ENCODE measurements at regions not wholly inside any gene's neighbourhood (a gene's known extent, or its start where the extent isn't known, plus 50 kb on each side); places are given as distances from the start of the nearest gene placed in this dataset.

GRCh38 chr3:13162549-13163320 lies 89.5 kb upstream of the IQSEC1 start:
- ChIA-PET POLR2A (no interaction called here), CTCF (interaction anchor here (0.6 to 0.9 kb wide), 2 partner anchors 110 to 175 kb away, joined by 3 read pairs; no protein-coding TSS in a partner anchor), RAD21 (ENCODE audit: unreplicated experiment) (no interaction called here), SMC1A (ENCODE audit: uncharacterized antibody, unreplicated experiment) (no interaction called here)
- no peak for ATAC-seq
- no peak overlapping the region for H2AFZ ChIP-seq (ENCODE audit: control insufficient read depth, low read depth, low read length)
- H3K4me1 ChIP-seq (ENCODE audit: control insufficient read depth, insufficient read depth, low read length) = no peaks in the 10 kb centered on the region
- WGBS (ENCODE audit: insufficient coverage, insufficient replicate concordance, low lambda C conversion rate, missing lambda C conversion rate) = 15% methylated on average over 9 of the region's 9 CpGs
- no peaks in the 10 kb centered on the region; a peak in 2 of 4 replicates for H3K27me3 ChIP-seq (replicated peaks in 1 of 2; ENCODE audit: control insufficient read depth in 2 of 2, insufficient read depth in 2 of 2, low read length in 1 of 2)
- H3K4me3 ChIP-seq = no peak overlapping the region
- FAIRE-seq = no peak
- no peaks in the 10 kb centered on the region; the same call in 1 of the 2 replicates for H4K20me1 ChIP-seq (ENCODE audit: control insufficient read depth, insufficient read depth)
- no peaks in the 10 kb centered on the region for H3K79me2 ChIP-seq (ENCODE audit: control insufficient read depth, insufficient read depth, low read length)
- no peak for DNase-seq (ENCODE audit: low read depth, low spot score)
- no peak overlapping the region for H3K4me2 ChIP-seq (ENCODE audit: control insufficient read depth, insufficient read depth)
- intact Hi-C loops (cut with micrococcal nuclease; ENCODE audit: unreplicated experiment) (no loop called here), in situ Hi-C loops (cut with MboI) (no loop called here)
- no peak overlapping the region for H3K27ac ChIP-seq (ENCODE audit: control insufficient read depth, insufficient read depth)
- H3K9me3 ChIP-seq (replicated peaks; ENCODE audit: control insufficient read depth, insufficient read depth, low read length) = no peaks in the 10 kb centered on the region
- TF ChIP-seq CBX5 (IDR thresholded peaks at IDR 0.05; ENCODE audit: low read depth) (no peak), RELB (IDR thresholded peaks at IDR 0.05; ENCODE audit: low read depth) (no peak), TCF7 (IDR thresholded peaks at IDR 0.05; ENCODE audit: borderline replicate concordance) (no peak), PRDM15 (CRISPR knock-in tag; IDR thresholded peaks at IDR 0.05) (no peak), ZNF274 (IDR thresholded peaks at IDR 0.05; ENCODE audit: insufficient read depth, insufficient read length) (no peak), ZBED1 (IDR thresholded peaks at IDR 0.05; ENCODE audit: borderline replicate concordance) (no peak), YY1 (IDR thresholded peaks at IDR 0.05; ENCODE audit: low read depth, low read length) (no peak), SMARCA5 (IDR thresholded peaks at IDR 0.05) (no peak), NFXL1 (IDR thresholded peaks at IDR 0.05; ENCODE audit: borderline replicate concordance) (no peak), SRF (IDR thresholded peaks at IDR 0.05; ENCODE audit: low read depth in 2 of 2, low read length in 2 of 2) (no peak), STAT1 (conservative IDR thresholded peaks at IDR 0.05) (no peak), BCL3 (IDR thresholded peaks at IDR 0.05; ENCODE audit: borderline replicate concordance, insufficient read depth, low read depth, low read length, poor library complexity, severe bottlenecking) (no peak), YBX1 (IDR thresholded peaks at IDR 0.05) (no peak), EZH2 (IDR thresholded peaks at IDR 0.05; ENCODE audit: borderline replicate concordance, control insufficient read depth, low read depth, low read length) (no peak), MXI1 (IDR thresholded peaks at IDR 0.05; ENCODE audit: low read depth, low read length) (no peak)
- BruUV-seq (replicated peaks) = no TSS peak
- no peaks in the 10 kb centered on the region for H3K36me3 ChIP-seq (ENCODE audit: control insufficient read depth in 2 of 2, insufficient read depth in 2 of 2, low read length in 1 of 2)
- no peak overlapping the region for H3K9ac ChIP-seq (ENCODE audit: control insufficient read depth, insufficient read depth, low read length)
